Gastrocnemius medialis (tissue), 4 donors: ENCODE measurements at regions not wholly inside any gene's neighbourhood (a gene's known extent, or its start where the extent isn't known, plus 50 kb on each side); places are given as distances from the start of the nearest gene placed in this dataset.

ENCODE experiments used
- ATAC-seq, 2 donors: fragments of 150-250 bp; one replicate each; pipeline ENCODE4 v1.9.1; 2016
- DNase-seq, 2 donors: peaks; one replicate each; pipeline ENCODE4 v3.0.0-alpha.2; 2019
- H3K27ac ChIP-seq, 4 donors: fragments of 200-600 bp; sonication (generic); 1 replicate in 1 of 4; 2 replicates in 3 of 4; pipeline ENCODE4 v1.5.1; 2016 to 2018; ENCODE audit warnings: mild to moderate bottlenecking in 2 of 4, moderate library complexity in 1 of 4
- H3K27me3 ChIP-seq, 3 donors: fragments of 200-600 bp; sonication (generic) in 2 of 3; 1 replicate in 1 of 3; 2 replicates in 2 of 3; pipeline versions ENCODE4 v1.5.1 to v1.6.0; 2016 to 2019; ENCODE audit warnings: mild to moderate bottlenecking in 1 of 3, moderate library complexity in 1 of 3
- H3K36me3 ChIP-seq, 2 donors: fragments of 200-600 bp; sonication (generic) in 1 of 2; one replicate each; pipeline ENCODE4 v1.5.1; 2017 to 2018
- H3K4me1 ChIP-seq, 2 donors: fragments of 200-600 bp; sonication (generic) in 1 of 2; one replicate each; pipeline ENCODE4 v1.5.1; 2016 to 2017; ENCODE audit warnings: mild to moderate bottlenecking in 2 of 2
- H3K4me3 ChIP-seq, 4 donors: fragments of 200-600 bp; sonication (generic) in 3 of 4; 1 replicate in 1 of 4; 2 replicates in 3 of 4; pipeline ENCODE4 v1.5.1; 2016 to 2019; ENCODE audit warnings: mild to moderate bottlenecking in 2 of 4
- H3K9me3 ChIP-seq, 3 donors: fragments of 200-600 bp; sonication (generic) in 2 of 3; 1 replicate in 1 of 3; 2 replicates in 2 of 3; pipeline ENCODE4 v1.5.1; 2016 to 2019
- POLR2A ChIP-seq, 2 donors: fragments of 450-650 bp; IDR thresholded peaks; one replicate each; pipeline ENCODE4 v1.6.1; 2017; ENCODE audit warnings: antibody characterized with exemption in 2 of 2, mild to moderate bottlenecking in 2 of 2, moderate library complexity in 2 of 2
- in situ Hi-C, 4 donors: fragments of 200-750 bp; cut with MboI; loops; one replicate each; pipeline versions ENCODE4 v1.15.0 to v1.8.0; 2017; ENCODE audit warnings: low sequenced_read_pairs in 4 of 4
- intact Hi-C: fragments of 100-400 bp; cut with DNase I; formaldehyde crosslinking; loops from one replicate; pipeline ENCODE4 v1.15.1; 2023; ENCODE audit warnings: low total_unique reads
- TF ChIP-seq, protein P1 (sequence below), 5 experiments: fragments of 450-650 bp in 3 of 5; fragments of 200-600 bp in 2 of 5; sonication (generic) in 2 of 5; IDR thresholded peaks in 4 of 5; conservative IDR thresholded peaks in 1 of 5; 1 replicate in 4 of 5; 2 replicates in 1 of 5; pipeline ENCODE4 v1.5.1; 2016 to 2019; ENCODE audit warnings: antibody characterized with exemption in 5 of 5, mild to moderate bottlenecking in 3 of 5, moderate library complexity in 3 of 5

DNA sequence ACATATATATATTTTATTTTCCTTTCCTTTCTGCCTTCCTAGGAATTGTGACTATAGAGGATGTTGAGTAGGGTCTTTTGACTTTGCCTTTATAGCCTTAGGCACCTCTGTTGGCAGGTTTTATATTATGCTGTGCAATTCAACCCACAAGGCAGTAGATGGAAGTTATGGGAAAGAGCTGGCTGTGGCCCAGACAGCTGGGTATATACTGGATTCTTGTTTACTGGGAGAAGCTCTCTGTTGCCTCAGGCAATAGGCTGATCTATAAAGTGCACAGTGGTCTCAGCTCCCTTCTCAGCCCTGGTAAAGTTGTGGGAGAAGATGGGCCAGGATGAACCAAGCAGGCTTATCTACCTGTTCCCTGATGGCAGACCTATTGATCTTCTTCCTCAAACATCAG lies 342.0 kb downstream of the GBA3 start:
- DNase-seq = no peak
- no peak for TF ChIP-seq POLR2A (IDR thresholded peaks at IDR 0.05)
- TF ChIP-seq, protein P1, sequence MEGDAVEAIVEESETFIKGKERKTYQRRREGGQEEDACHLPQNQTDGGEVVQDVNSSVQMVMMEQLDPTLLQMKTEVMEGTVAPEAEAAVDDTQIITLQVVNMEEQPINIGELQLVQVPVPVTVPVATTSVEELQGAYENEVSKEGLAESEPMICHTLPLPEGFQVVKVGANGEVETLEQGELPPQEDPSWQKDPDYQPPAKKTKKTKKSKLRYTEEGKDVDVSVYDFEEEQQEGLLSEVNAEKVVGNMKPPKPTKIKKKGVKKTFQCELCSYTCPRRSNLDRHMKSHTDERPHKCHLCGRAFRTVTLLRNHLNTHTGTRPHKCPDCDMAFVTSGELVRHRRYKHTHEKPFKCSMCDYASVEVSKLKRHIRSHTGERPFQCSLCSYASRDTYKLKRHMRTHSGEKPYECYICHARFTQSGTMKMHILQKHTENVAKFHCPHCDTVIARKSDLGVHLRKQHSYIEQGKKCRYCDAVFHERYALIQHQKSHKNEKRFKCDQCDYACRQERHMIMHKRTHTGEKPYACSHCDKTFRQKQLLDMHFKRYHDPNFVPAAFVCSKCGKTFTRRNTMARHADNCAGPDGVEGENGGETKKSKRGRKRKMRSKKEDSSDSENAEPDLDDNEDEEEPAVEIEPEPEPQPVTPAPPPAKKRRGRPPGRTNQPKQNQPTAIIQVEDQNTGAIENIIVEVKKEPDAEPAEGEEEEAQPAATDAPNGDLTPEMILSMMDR (IDR thresholded peaks at IDR 0.05 in 4 of 5, conservative IDR thresholded peaks at IDR 0.05 in 1 of 5) = no peak

DNA sequence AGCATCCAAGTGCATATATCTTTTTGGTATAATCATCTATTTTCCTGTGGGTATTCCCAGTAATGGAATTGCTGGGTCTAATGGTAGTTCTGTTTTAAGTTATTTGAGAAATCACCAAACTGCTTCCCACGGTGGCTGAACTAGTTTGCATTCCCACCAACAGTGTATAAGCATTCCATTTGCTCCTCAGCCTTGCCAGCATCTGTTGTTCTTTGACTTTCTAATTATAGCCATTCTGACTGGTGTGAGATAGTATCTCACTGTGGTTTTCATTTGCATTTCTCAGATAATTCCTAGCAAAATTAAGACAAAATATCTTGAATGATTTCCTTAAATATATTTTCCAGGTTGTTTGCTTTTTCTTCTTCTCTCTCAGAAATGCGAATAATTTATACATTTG lies 341.1 kb downstream of the GBA3 start:
- H3K27ac ChIP-seq = no peak overlapping the region
- TF ChIP-seq, protein P1 (IDR thresholded peaks at IDR 0.05 in 4 of 5, conservative IDR thresholded peaks at IDR 0.05 in 1 of 5) = no peak
- TF ChIP-seq POLR2A (IDR thresholded peaks at IDR 0.05) = no peak
- H3K4me3 ChIP-seq = no peak overlapping the region
- no peaks in the 10 kb centered on the region for H3K4me1 ChIP-seq
- in situ Hi-C loops = no loop called here
- DNase-seq (no peak), ATAC-seq (no peak)
- H3K27me3 ChIP-seq = no peaks in the 10 kb centered on the region
- no peaks in the 10 kb centered on the region for H3K36me3 ChIP-seq
- no peaks in the 10 kb centered on the region for H3K9me3 ChIP-seq
- intact Hi-C loops = no loop called here

More for the DNA sequence above, 342.0 kb downstream of the GBA3 start:
- Histone ChIP-seq H3K27me3 (no peaks in the 10 kb centered on the region), H3K9me3 (no peaks in the 10 kb centered on the region), H3K4me1 (no peaks in the 10 kb centered on the region), H3K4me3 (no peak overlapping the region), H3K36me3 (no peaks in the 10 kb centered on the region), H3K27ac (no peak overlapping the region)
- in situ Hi-C loops (no loop called here), intact Hi-C loops (no loop called here)
- ATAC-seq = no peak

DNA sequence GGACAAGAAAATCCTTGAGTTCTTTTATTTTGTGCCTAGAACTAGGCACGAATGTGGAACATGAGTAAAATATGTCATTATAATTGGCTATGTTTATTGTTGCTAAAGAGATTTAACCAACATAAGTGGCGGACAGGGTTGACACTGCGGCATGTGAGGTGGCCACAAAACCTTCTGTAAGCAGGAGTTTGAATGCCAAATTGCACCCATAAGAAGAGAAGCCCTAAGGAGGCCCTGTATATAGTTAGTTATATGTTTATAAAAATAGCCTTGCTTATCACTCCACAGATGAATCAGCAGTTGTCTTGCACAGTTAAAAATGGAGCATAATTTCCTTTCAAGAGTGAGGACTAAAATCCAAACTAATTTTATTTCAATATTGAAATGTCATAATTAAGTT lies 336.1 kb downstream of the GBA3 start:
- Histone ChIP-seq H3K9me3 (no peaks in the 10 kb centered on the region), H3K27ac (no peak overlapping the region), H3K4me3 (no peak overlapping the region), H3K36me3 (no peaks in the 10 kb centered on the region), H3K27me3 (no peaks in the 10 kb centered on the region), H3K4me1 (no peaks in the 10 kb centered on the region)
- TF ChIP-seq, protein P1 (IDR thresholded peaks at IDR 0.05 in 4 of 5, conservative IDR thresholded peaks at IDR 0.05 in 1 of 5) = no peak
- TF ChIP-seq POLR2A (IDR thresholded peaks at IDR 0.05) = no peak
- in situ Hi-C loops = no loop called here
- no peak for ATAC-seq
- no peak for DNase-seq
- intact Hi-C loops = no loop called here

DNA sequence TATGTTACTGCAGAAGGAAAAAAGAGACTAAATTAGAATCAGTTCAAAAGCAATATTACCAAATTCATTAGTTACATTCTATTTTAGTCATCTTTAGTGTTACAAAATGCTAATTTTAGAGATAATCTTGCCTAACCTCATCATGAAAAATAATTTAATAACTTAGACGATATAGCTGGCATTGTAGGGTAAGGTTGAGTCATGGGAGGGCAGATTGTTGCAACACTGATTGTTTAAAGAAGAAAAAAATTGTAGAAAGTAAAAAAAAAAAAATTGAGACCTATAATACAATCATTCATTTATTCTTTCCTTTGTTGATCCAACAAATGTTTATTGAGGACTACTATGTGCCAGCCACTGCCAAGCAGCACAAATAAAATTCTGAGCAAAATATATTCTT lies 330.9 kb downstream of the GBA3 start:
- DNase-seq = no peak
- no peaks in the 10 kb centered on the region for H3K9me3 ChIP-seq
- no peak overlapping the region for H3K4me3 ChIP-seq
- no peaks in the 10 kb centered on the region for H3K36me3 ChIP-seq
- H3K27me3 ChIP-seq = no peaks in the 10 kb centered on the region
- intact Hi-C loops (no loop called here), in situ Hi-C loops (no loop called here)
- no peaks in the 10 kb centered on the region for H3K4me1 ChIP-seq
- TF ChIP-seq POLR2A (IDR thresholded peaks at IDR 0.05) = no peak
- TF ChIP-seq, protein P1 (IDR thresholded peaks at IDR 0.05 in 4 of 5, conservative IDR thresholded peaks at IDR 0.05 in 1 of 5) = no peak
- ATAC-seq = no peak
- H3K27ac ChIP-seq = no peak overlapping the region

DNA sequence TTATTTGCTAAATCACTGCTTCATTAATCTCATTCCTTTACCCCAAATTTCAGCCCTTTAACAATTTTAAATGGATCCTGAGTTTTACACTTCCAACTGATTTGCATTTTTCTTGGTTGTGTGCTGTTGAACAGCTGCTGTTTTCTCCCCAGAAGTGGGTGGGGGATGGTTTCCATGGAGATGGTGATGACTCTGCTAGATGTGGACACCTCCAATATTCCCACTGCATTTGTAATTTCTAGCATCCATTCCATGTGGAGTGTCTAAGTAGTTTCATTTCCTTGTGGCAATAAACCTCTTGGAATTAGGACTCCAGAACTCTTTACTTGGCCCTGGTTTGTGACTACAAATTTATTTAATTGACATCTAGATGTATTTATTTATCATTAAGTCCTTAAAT lies 330.4 kb downstream of the GBA3 start:
- in situ Hi-C loops = no loop called here
- no peak for ATAC-seq

More for the DNA sequence above, 330.4 kb downstream of the GBA3 start:
- no peaks in the 10 kb centered on the region for H3K27me3 ChIP-seq
- H3K27ac ChIP-seq = no peak overlapping the region
- DNase-seq = no peak
- no peaks in the 10 kb centered on the region for H3K4me1 ChIP-seq
- H3K36me3 ChIP-seq = no peaks in the 10 kb centered on the region
- TF ChIP-seq, protein P1 (IDR thresholded peaks at IDR 0.05 in 4 of 5, conservative IDR thresholded peaks at IDR 0.05 in 1 of 5) = no peak
- no peak for TF ChIP-seq POLR2A (IDR thresholded peaks at IDR 0.05)
- H3K9me3 ChIP-seq = no peaks in the 10 kb centered on the region
- H3K4me3 ChIP-seq = no peak overlapping the region
- intact Hi-C loops = no loop called here
